Urothelium cell line (cell line): ENCODE measurements at regions not wholly inside any gene's neighbourhood (a gene's known extent, or its start where the extent isn't known, plus 50 kb on each side); places are given as distances from the start of the nearest gene placed in this dataset.
A peak's percentile ranks its signal among the peaks of the same experiment; 100 is the strongest.
"Not testable (repeated sequence)": the region's sequence is repeated elsewhere in the genome, so short reads cannot be mapped to it uniquely, and the experiment has no call there.

ENCODE experiments used
- DNase-seq: peaks from one replicate; pipeline ENCODE4 v3.0.0; 2011; ENCODE audit warnings: low spot score, mixed read lengths
- FAIRE-seq: peaks from 2 replicates; lab custom pipeline; 2011; peaks lifted over from hg19 to GRCh38; lab: Jason Lieb, UNC

GRCh38 chr2:8138923-8139667 is 542.8 kb upstream of the ID2 start:
- DNase-seq (no peak), FAIRE-seq (no peak)

- DNase-seq, result no peak
- no peak for FAIRE-seq
These were observed 542.1 kb upstream of the ID2 start for GRCh38 chr2:8139668-8140200.

DNA sequence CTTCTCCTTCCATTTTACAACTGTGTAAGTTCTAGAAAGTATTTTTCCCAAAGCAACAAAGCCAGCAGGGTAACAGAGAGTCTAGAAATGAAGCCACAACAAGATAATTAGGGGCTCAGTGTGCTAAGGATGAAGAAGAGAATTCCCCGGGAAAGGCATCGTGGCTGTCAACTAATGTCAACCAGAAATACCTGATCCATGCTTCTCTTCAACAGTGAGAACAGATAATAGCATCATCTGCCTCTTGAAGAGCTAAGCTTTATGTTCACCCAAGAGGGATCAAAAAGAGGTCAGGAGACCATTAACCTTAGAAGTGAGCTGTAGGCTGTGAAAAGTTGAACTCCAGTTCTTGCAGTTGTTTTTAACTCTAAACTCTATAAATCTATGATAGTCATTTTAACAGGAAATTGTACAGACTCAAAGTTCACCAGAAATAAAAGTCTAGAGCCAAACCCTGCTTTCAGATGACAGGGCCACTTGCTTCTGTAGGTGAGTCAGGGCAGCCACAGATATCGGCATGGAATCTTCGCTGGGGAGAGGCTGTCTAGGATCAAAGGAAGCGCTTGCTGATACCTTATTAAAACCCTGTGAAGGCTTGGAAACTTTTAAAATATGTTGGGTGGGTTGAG is 540.7 kb upstream of the ID2 start:
- FAIRE-seq (no peak), DNase-seq (no peak)

DNA sequence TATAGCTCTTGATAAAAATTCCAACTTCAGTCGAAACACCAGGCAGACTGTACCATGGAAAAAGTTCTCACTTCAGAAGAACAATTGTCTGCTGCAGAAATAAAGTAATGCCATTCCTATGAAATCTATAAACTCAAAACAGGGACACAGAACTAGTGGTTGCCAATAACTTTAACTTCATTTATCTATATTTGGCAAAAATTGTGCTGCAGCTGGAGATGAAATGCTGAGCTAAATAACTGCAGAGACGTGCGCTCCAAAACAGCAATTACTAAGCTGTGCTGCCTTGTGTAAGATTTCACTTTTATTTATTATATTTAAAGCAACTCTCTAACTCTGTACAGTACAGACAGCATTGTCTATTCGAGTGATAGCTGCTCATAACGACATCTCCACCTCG is 540.1 kb upstream of the ID2 start:
- FAIRE-seq (no peak), DNase-seq (no peak)

DNA sequence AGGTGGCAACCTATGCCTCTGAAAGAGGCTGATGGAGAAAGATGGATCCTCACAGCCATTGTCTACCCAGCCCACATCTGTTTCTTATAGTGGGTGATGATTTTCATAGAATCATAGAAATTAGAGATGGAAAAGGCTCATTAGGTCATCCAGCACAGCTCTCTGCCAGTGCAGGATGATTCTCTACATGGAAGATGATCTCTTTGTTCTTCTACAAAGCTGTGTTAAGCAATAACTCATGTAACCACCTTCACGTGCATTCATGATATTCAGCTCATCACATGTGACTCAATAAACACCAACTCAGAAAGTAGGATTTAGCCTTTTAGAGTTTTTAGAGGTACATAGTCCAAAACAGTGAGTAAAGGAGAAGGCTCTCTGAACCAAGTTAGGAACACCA is 539.4 kb upstream of the ID2 start:
- DNase-seq, result no peak
- FAIRE-seq, result no peak

- FAIRE-seq (no peak), DNase-seq (no peak)
These were observed 537.7 kb upstream of the ID2 start for GRCh38 chr2:8144131-8144631.

DNA sequence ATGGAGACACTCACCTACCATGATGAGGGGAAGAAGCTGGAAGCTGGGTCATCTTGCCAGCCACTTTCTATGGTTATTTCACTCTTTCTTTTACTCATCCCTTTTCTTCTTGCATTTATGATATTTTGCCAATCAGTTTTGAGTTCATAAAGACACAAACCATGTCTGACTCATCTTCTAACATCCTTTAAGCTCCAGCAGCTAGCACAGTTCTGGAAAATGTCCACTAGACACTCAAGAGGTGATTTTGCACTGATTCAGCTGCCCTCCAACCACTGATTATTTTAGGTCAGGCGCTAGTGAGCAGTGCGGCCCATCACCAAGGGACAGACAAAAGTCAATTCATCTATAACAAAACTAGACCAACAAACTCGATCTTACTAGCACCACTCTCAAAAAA is 537.1 kb upstream of the ID2 start:
- FAIRE-seq (no peak), DNase-seq (no peak)

DNA sequence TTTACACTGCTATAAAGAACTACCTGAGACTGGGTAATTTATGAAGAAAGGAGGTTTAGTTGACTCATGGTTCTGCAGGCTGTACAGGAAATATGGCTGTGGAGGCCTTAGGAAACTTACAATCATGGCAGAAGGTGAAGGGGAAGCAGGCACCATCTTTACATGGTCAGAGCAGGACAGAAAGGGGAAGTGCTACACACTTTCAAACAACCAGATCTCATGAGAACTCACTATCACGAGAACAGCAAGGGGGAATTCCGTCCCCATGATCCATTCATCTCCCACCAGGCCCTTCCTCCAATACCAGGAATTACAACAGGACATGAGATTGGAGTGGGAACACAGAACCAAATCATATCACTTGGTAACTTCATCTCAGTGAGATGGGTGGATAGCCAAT is 536.5 kb upstream of the ID2 start:
- FAIRE-seq, DNase-seq: not testable (repeated sequence)

DNA sequence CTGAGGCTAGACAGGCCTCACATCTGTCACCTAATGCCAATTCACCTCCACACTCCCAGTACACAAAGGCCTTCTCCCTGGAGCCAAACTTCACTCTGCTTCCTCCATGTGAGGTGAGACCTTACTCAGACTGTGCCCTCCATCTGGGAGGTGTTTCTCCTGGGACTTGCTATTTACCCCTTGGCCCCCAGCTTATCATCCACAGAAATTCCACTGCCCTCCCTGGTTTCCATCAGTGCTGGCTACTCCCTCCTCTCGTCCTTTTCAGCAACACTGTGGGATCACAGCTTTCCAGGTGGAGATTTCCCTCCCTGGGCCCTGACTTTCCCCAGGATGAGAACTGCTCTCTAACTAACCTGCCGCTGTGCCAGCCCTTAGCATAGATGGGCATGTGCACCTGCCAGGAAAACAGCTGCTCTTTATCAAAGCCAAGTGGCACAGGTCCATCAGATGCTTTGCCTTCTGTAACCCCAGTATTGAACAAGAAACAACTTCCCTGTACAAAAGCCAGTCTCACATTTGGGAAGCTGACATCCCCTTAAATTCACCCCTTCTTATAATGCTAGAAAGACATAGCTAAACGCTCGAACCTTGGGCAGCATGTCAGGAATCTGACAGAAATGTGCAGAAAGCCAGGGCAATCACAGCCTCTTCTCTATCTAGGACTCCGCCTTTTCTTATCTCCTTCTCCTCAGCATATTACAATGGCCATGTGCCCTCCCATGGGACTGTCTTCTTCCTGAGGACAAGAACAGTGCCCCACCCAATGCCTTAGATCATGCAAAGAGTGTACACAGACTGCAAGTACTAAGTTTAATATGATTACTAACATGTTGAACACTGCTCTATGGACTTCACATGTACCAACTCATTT is 535.5 kb upstream of the ID2 start:
- FAIRE-seq (no peak), DNase-seq (no peak)

GRCh38 chr2:8148260-8149006 is 533.4 kb upstream of the ID2 start:
- FAIRE-seq (no peak), DNase-seq (peak; percentile 73)

- DNase-seq (no peak), FAIRE-seq (no peak)
These were observed 532.9 kb upstream of the ID2 start for GRCh38 chr2:8149007-8149405.

GRCh38 chr2:8149985-8150539 is 531.8 kb upstream of the ID2 start:
- FAIRE-seq (no peak), DNase-seq (peak; percentile 60)

DNA sequence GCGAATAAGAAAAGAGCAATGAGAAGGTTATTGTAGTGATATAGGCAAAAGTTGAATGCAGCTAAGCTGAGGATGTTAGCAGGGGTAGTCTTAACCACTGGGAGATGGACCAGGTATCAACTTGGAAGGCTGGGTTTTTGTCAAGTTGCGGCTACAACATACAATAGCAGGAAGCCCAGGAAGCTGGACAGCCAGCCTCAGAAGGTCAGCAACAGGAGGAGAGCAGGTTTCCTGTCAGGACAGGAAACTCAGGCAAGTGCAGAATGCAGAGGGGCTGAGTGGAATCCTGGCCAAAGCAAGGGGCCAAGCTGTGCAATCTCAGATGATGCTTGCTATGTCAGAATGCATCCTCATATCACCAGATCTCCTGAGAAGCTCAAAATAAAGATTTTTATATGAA is 530.0 kb upstream of the ID2 start:
- DNase-seq (no peak), FAIRE-seq (no peak)

- FAIRE-seq, result no peak
- DNase-seq, result no peak
These were observed 529.2 kb upstream of the ID2 start for GRCh38 chr2:8152392-8153257.

DNA sequence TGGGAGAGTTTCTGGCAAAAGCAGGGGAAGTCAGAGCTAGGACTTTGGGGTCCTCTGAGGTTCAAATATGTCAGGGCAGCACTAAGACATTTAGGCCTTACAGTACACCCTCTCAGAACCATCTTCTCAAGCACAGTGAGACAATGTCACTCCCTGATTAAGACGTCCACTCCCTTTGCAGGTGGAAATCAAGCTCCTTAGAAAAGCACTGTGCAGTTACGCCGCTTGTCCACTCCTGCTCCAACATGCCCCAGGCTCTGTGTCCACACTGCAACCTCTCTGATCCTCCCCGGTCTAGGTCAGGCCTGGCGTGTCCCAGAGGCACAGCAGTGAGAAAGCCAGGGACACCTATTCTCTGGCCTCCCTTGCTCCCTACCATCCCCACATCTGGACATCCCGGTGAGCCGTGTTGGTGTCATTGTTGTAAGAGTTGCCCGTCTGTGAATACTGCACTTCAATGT is 528.6 kb upstream of the ID2 start:
- FAIRE-seq (no peak), DNase-seq (no peak)

- no peak for FAIRE-seq
- DNase-seq, result no peak
These were observed 527.6 kb upstream of the ID2 start for GRCh38 chr2:8154270-8154669.

- DNase-seq (no peak), FAIRE-seq (no peak)
These were observed 526.9 kb upstream of the ID2 start for GRCh38 chr2:8154936-8155335.

DNA sequence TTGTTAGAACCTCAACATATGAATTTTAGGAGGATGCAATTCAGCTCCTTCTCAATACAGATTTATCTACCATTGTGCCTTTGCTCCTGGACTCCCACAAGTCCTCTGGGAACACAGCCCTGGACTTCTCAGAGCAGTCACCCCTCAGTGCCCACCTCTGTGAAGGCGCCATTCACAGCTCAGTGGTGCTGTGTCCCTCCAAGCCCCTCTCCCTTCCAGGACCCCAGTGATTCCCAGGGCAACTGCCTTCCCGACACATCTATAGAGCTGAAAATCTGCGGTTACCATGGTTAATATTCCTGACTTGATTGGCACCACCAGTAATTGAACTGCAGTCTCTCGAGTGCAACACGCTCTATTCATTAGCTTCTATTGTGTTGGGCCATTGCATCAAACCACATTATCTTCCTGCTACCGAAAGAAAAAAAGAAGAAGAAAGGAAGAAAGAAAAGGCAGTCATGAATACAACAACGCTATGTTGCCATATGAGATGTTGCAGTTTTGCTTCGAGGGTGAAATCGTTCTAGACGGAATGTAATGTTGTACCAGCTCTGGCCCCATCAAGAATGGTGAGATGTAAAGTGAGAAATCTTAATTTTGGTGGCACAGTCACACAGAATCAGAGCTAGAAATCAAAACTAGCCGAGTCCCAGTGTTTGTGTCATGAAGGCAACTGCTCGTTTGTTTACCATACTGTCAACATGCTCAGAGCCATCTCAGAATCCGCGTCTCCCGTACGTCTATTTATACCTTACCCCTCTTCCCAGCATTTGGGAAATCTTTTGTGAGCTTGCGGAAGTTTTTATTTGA is 524.0 kb upstream of the ID2 start:
- no peak for DNase-seq
- no peak for FAIRE-seq
